IPS-18a (cell line): ENCODE measurements at regions not wholly inside any gene's neighbourhood (a gene's known extent, or its start where the extent isn't known, plus 50 kb on each side); places are given as distances from the start of the nearest gene placed in this dataset.

Experiments used
- H3K27ac ChIP-seq: one replicate; pipeline ENCODE4 v1.5.1; 2013; ENCODE audit warnings: low read length
- H3K27me3 ChIP-seq: one replicate; pipeline ENCODE4 v1.6.1; 2013; ENCODE audit warnings: mild to moderate bottlenecking, low read length; ENCODE audit not compliant: control insufficient read depth, insufficient read depth
- H3K36me3 ChIP-seq: one replicate; pipeline ENCODE4 v1.6.1; 2013; ENCODE audit warnings: low read depth, low read length; ENCODE audit not compliant: control insufficient read depth
- H3K4me1 ChIP-seq: one replicate; pipeline ENCODE4 v1.6.1; 2013; ENCODE audit warnings: low read depth, low read length; ENCODE audit not compliant: control insufficient read depth
- H3K4me3 ChIP-seq: one replicate; pipeline ENCODE4 v1.5.1; 2013; ENCODE audit warnings: low read length
- H3K9ac ChIP-seq: one replicate; pipeline ENCODE4 v1.6.1; 2013; ENCODE audit warnings: mild to moderate bottlenecking, low read length, moderate library complexity
- H3K9me3 ChIP-seq: one replicate; pipeline ENCODE4 v1.6.1; 2013; ENCODE audit warnings: low read depth, low read length; ENCODE audit not compliant: control insufficient read depth

GRCh38 chr2:120934574-120935338 is 199.1 kb downstream of the GLI2 start:
- Histone ChIP-seq H3K9me3 (no peaks in the 10 kb centered on the region), H3K9ac (no peak overlapping the region), H3K27me3 (no peaks in the 10 kb centered on the region), H3K36me3 (no peaks in the 10 kb centered on the region), H3K4me3 (no peak overlapping the region), H3K27ac (no peak overlapping the region), H3K4me1 (no peaks in the 10 kb centered on the region)

GRCh38 chr2:120935339-120936313 is 200.0 kb downstream of the GLI2 start:
- Histone ChIP-seq H3K27ac (no peak overlapping the region), H3K4me3 (no peak overlapping the region)

GRCh38 chr2:120936476-120937334 is 201.0 kb downstream of the GLI2 start:
- no peaks in the 10 kb centered on the region for H3K27me3 ChIP-seq
- H3K4me1 ChIP-seq, result no peaks in the 10 kb centered on the region
- H3K9me3 ChIP-seq, result no peaks in the 10 kb centered on the region
- no peak overlapping the region for H3K9ac ChIP-seq
- H3K36me3 ChIP-seq, result no peaks in the 10 kb centered on the region
- H3K4me3 ChIP-seq, result no peak overlapping the region
- no peak overlapping the region for H3K27ac ChIP-seq

More at GRCh38 chr2:120935339-120936313, 200.0 kb downstream of the GLI2 start:
- Histone ChIP-seq H3K9ac (no peak overlapping the region), H3K36me3 (no peaks in the 10 kb centered on the region), H3K9me3 (no peaks in the 10 kb centered on the region), H3K4me1 (no peaks in the 10 kb centered on the region), H3K27me3 (no peaks in the 10 kb centered on the region)

- no peaks in the 10 kb centered on the region for H3K9me3 ChIP-seq
- H3K27ac ChIP-seq, result no peak overlapping the region
- H3K4me3 ChIP-seq, result no peak overlapping the region
- no peaks in the 10 kb centered on the region for H3K27me3 ChIP-seq
- H3K36me3 ChIP-seq, result no peaks in the 10 kb centered on the region
- no peaks in the 10 kb centered on the region for H3K4me1 ChIP-seq
- H3K9ac ChIP-seq, result no peak overlapping the region
Observed at GRCh38 chr2:120937686-120938044, 202.0 kb downstream of the GLI2 start.

GRCh38 chr2:120938045-120938771 is 202.5 kb downstream of the GLI2 start:
- no peak overlapping the region for H3K27ac ChIP-seq
- H3K4me3 ChIP-seq, result no peak overlapping the region
- no peaks in the 10 kb centered on the region for H3K27me3 ChIP-seq
- H3K4me1 ChIP-seq, result no peaks in the 10 kb centered on the region
- H3K36me3 ChIP-seq, result no peaks in the 10 kb centered on the region
- no peak overlapping the region for H3K9ac ChIP-seq
- H3K9me3 ChIP-seq, result no peaks in the 10 kb centered on the region

- no peaks in the 10 kb centered on the region for H3K4me1 ChIP-seq
- no peak overlapping the region for H3K9ac ChIP-seq
- H3K27me3 ChIP-seq, result no peaks in the 10 kb centered on the region
- no peak overlapping the region for H3K4me3 ChIP-seq
- H3K36me3 ChIP-seq, result no peaks in the 10 kb centered on the region
- H3K27ac ChIP-seq, result no peak overlapping the region
- H3K9me3 ChIP-seq, result no peaks in the 10 kb centered on the region
Observed at GRCh38 chr2:120939595-120940318, 204.1 kb downstream of the GLI2 start.

GRCh38 chr2:120940319-120940696 is 204.6 kb downstream of the GLI2 start:
- no peaks in the 10 kb centered on the region for H3K4me1 ChIP-seq
- H3K9me3 ChIP-seq, result no peaks in the 10 kb centered on the region
- H3K27me3 ChIP-seq, result no peaks in the 10 kb centered on the region
- no peaks in the 10 kb centered on the region for H3K36me3 ChIP-seq
- H3K27ac ChIP-seq, result no peak overlapping the region
- H3K9ac ChIP-seq, result no peak overlapping the region
- H3K4me3 ChIP-seq, result no peak overlapping the region

GRCh38 chr2:120940726-120941256 is 205.1 kb downstream of the GLI2 start:
- Histone ChIP-seq H3K9ac (no peak overlapping the region), H3K4me1 (no peaks in the 10 kb centered on the region)

GRCh38 chr2:120941571-120942120 is 206.0 kb downstream of the GLI2 start:
- H3K4me3 ChIP-seq, result no peak overlapping the region
- H3K4me1 ChIP-seq, result no peaks in the 10 kb centered on the region
- no peak overlapping the region for H3K9ac ChIP-seq
- no peaks in the 10 kb centered on the region for H3K36me3 ChIP-seq
- H3K27me3 ChIP-seq, result no peaks in the 10 kb centered on the region
- H3K27ac ChIP-seq, result no peak overlapping the region
- no peaks in the 10 kb centered on the region for H3K9me3 ChIP-seq

More at GRCh38 chr2:120940726-120941256, 205.1 kb downstream of the GLI2 start:
- no peak overlapping the region for H3K27ac ChIP-seq
- no peaks in the 10 kb centered on the region for H3K27me3 ChIP-seq
- no peaks in the 10 kb centered on the region for H3K9me3 ChIP-seq
- H3K4me3 ChIP-seq, result no peak overlapping the region
- no peaks in the 10 kb centered on the region for H3K36me3 ChIP-seq

GRCh38 chr2:120942658-120943057 is 207.0 kb downstream of the GLI2 start:
- Histone ChIP-seq H3K4me1 (no peaks in the 10 kb centered on the region), H3K4me3 (no peak overlapping the region), H3K36me3 (no peaks in the 10 kb centered on the region), H3K27me3 (no peaks in the 10 kb centered on the region), H3K9ac (no peak overlapping the region), H3K27ac (no peak overlapping the region), H3K9me3 (no peaks in the 10 kb centered on the region)
